ENCODE measurements at regions not wholly inside any gene's neighbourhood (a gene's known extent, or its start where the extent isn't known, plus 50 kb on each side); places are given as distances from the start of the nearest gene placed in this dataset.

- TF ChIP-seq GATA2 (IDR thresholded peaks at IDR 0.05; ENCODE audit: low read depth, low read length) (no peak), GATA3 (IDR thresholded peaks at IDR 0.05; ENCODE audit: low read depth, low read length) (no peak)
Measured at GRCh38 chr3:66144568-66145407, 76.0 kb upstream of the SLC25A26 start.
